HFFc6 (cell line): ENCODE measurements at regions not wholly inside any gene's neighbourhood (a gene's known extent, or its start where the extent isn't known, plus 50 kb on each side); places are given as distances from the start of the nearest gene placed in this dataset.

Experiments
- DNase-seq: peaks from one replicate; pipeline ENCODE4 v3.0.0-alpha.2; 2018
- H3K27ac Mint-ChIP-seq: 2 replicates; pipeline ENCODE4 v1.8.0; 2020; ENCODE audit warnings: mild to moderate bottlenecking, mixed read lengths
- H3K27me3 Mint-ChIP-seq: 2 replicates; pipeline ENCODE4 v1.8.0; 2021; ENCODE audit warnings: mild to moderate bottlenecking, moderate library complexity, mixed read lengths; ENCODE audit not compliant: insufficient read depth
- H3K36me3 Mint-ChIP-seq: 2 replicates; pipeline ENCODE4 v1.8.0; 2021; ENCODE audit warnings: low read depth, mixed read lengths
- H3K4me1 Mint-ChIP-seq: 2 replicates; pipeline ENCODE4 v1.8.0; 2020; ENCODE audit warnings: low read depth, mixed read lengths
- H3K4me3 Mint-ChIP-seq: 2 replicates; pipeline ENCODE4 v1.8.0; 2020; ENCODE audit warnings: mild to moderate bottlenecking, moderate library complexity, mixed read lengths
- H3K9me3 Mint-ChIP-seq: 2 replicates; pipeline ENCODE4 v1.8.0; 2020; ENCODE audit warnings: mild to moderate bottlenecking, mixed read lengths
- CTCF ChIP-seq: fragments of 200-600 bp; sonication (generic); IDR thresholded peaks from 2 replicates; pipeline ENCODE4 v1.5.0; 2021; ENCODE audit warnings: antibody characterized with exemption, mild to moderate bottlenecking

DNA sequence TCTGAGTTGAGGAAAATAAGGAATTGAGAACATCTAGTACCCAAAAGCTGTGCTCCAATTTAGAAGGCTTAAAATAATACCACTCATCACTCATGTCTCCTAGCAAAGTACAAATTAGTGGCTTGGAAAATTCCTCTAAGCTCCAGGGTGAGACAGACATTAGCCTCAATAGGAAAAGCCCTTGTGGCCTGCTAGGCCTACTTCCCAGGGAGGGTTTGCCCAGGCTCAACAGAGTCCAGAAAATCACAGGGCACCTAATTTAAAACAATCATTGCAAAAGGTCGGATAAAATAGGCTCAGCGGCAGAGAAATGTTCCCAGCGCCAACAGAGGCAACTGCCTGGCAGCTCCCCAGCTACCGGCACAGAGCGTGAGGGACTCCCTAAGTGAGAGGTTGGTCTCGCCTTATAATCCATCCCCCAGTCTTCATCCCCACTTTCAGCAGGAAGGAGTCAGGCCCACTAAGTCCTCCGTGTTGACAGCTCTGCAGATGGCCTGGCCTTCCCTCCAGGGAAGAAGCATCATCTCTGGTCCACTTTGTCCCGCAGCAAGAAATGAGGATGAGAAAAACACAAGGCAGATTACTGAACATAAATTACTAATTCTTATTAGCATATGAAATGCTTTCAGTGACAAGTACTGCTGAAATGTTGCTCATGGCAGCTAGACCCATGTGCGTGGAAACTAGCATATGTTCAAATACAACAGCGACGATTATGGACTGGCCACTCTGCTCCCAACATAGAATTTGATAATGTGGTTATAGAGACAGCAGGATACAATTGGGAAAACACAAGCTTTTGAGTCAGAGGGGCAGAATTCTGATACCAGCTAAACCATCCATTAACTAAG, 1177.7 kb upstream of the AUTS2 start:
- H3K27ac Mint-ChIP-seq: no peak overlapping the region
- H3K4me1 Mint-ChIP-seq: no peaks in the 10 kb centered on the region
- DNase-seq: no peak

GRCh38 chr7:68421712-68422111, 1176.6 kb upstream of the AUTS2 start:
- no peaks in the 10 kb centered on the region; the same call in 1 of the 2 replicates for H3K27me3 Mint-ChIP-seq
- H3K4me3 Mint-ChIP-seq: no peak overlapping the region
- H3K27ac Mint-ChIP-seq: no peak overlapping the region
- H3K36me3 Mint-ChIP-seq: no peaks in the 10 kb centered on the region
- H3K4me1 Mint-ChIP-seq: no peaks in the 10 kb centered on the region
- no peak for TF ChIP-seq CTCF
- DNase-seq: no peak
- H3K9me3 Mint-ChIP-seq: peaks cover 5% of the 10 kb centered on the region

More for the DNA sequence above, 1177.7 kb upstream of the AUTS2 start:
- Mint-ChIP-seq H3K27me3 (no peaks in the 10 kb centered on the region), H3K36me3 (no peaks in the 10 kb centered on the region), H3K4me3 (no peak overlapping the region), H3K9me3 (peaks cover 9% of the 10 kb centered on the region)
- no peak for TF ChIP-seq CTCF

- Mint-ChIP-seq H3K4me1 (no peaks in the 10 kb centered on the region), H3K36me3 (0 out of 2 replicates have a peak, but pooled peaks cover 2% of the 10 kb centered on the region), H3K27me3 (no peaks in the 10 kb centered on the region; the same call in 1 of the 2 replicates), H3K9me3 (peaks cover 9% of the 10 kb centered on the region), H3K4me3 (no peak overlapping the region), H3K27ac (no peak overlapping the region)
- no peak for DNase-seq
- no peak for TF ChIP-seq CTCF
Measured at GRCh38 chr7:68422281-68422680, 1176.0 kb upstream of the AUTS2 start.

GRCh38 chr7:68423356-68423755, 1174.9 kb upstream of the AUTS2 start:
- Mint-ChIP-seq H3K36me3 (0 out of 2 replicates have a peak, but pooled peaks cover 10% of the 10 kb centered on the region), H3K9me3 (peaks cover 14% of the 10 kb centered on the region), H3K27ac (no peak overlapping the region), H3K4me1 (no peaks in the 10 kb centered on the region), H3K4me3 (no peak overlapping the region), H3K27me3 (no peaks in the 10 kb centered on the region; the same call in 1 of the 2 replicates)
- no peak for DNase-seq
- no peak for TF ChIP-seq CTCF

- H3K4me1 Mint-ChIP-seq: no peaks in the 10 kb centered on the region
- no peak overlapping the region for H3K27ac Mint-ChIP-seq
- no peak overlapping the region for H3K4me3 Mint-ChIP-seq
- TF ChIP-seq CTCF: no peak
- H3K9me3 Mint-ChIP-seq: peaks cover 23% of the 10 kb centered on the region
- H3K36me3 Mint-ChIP-seq: peaks cover 14% of the 10 kb centered on the region; the same call in 1 of the 2 replicates
- no peak for DNase-seq
- no peaks in the 10 kb centered on the region; the same call in 1 of the 2 replicates for H3K27me3 Mint-ChIP-seq
Measured at GRCh38 chr7:68424658-68425297, 1173.5 kb upstream of the AUTS2 start.
